K562 (cell line): ENCODE measurements at regions not wholly inside any gene's neighbourhood (a gene's known extent, or its start where the extent isn't known, plus 50 kb on each side); places are given as distances from the start of the nearest gene placed in this dataset.

Experiments
- ATAC-seq: fragments of 200-7000 bp; cut with Tn5 transposase; 3 replicates; pipeline ENCODE4 v1.9.1; 2020; ENCODE audit warnings: moderate library complexity
- BruUV-seq: library from RNA; stranded (reverse); fragments of 400-500 nt; replicated peaks from 2 replicates; lab custom pipeline; 2021; lab: Mats Ljungman, UMichigan
- CTCF ChIA-PET: fragments of 300-600 bp; formaldehyde crosslinking; extraction: SDS; loops from one replicate; lab custom pipeline; 2021; ENCODE audit warnings: low intra/inter-chr PET ratio; lab: Yijun Ruan, JAX
- POLR2A ChIA-PET: fragments of 300-600, 350-650 bp; sonication (Branson Sonifier 250); formaldehyde crosslinking; extraction: SDS; loops from one replicate; lab custom pipeline; 2021; ENCODE audit warnings: antibody characterized with exemption, inconsistent platforms; lab: Yijun Ruan, JAX
- DNase-seq, 4 experiments: peaks; one replicate each; pipeline versions ENCODE4 v3.0.0 to v3.0.0-alpha.2; 2011 to 2018; ENCODE audit warnings: low spot score in 3 of 4, mixed read lengths in 3 of 4; ENCODE audit errors: extremely low read depth in 1 of 4
- FAIRE-seq: peaks from 2 replicates; lab custom pipeline; 2011; peaks lifted over from hg19 to GRCh38; lab: Jason Lieb, UNC
- H2AFZ ChIP-seq: 2 replicates; pipeline ENCODE4 v1.6.0; 2011; ENCODE audit warnings: low read depth, low read length, control low read depth, inconsistent platforms
- H3K27ac ChIP-seq: fragments of 200-600 bp; 3 replicates; pipeline ENCODE4 v1.8.0; 2011; ENCODE audit warnings: low read depth, mild to moderate bottlenecking, control low read depth, inconsistent platforms, low read length, moderate library complexity, mixed read lengths; ENCODE audit errors: extremely low read depth
- H3K27me3 ChIP-seq, 2 experiments: fragments of 300-600 bp in 1 of 2; 2 replicates in 1 of 2; 3 replicates in 1 of 2; pipeline versions ENCODE4 v1.6.0 to v1.8.0; 2011; ENCODE audit warnings: inconsistent platforms in 2 of 2, low read length in 2 of 2, mild to moderate bottlenecking in 1 of 2, mixed read lengths in 1 of 2, moderate library complexity in 1 of 2; ENCODE audit not compliant: control insufficient read depth in 2 of 2, insufficient read depth in 2 of 2
- H3K36me3 ChIP-seq: fragments of 300-600 bp; 3 replicates; pipeline ENCODE4 v1.8.0; 2011; ENCODE audit warnings: mild to moderate bottlenecking, low read length, inconsistent platforms; ENCODE audit not compliant: control insufficient read depth, insufficient read depth
- H3K4me1 ChIP-seq, 2 experiments: fragments of 200-600 bp in 1 of 2; replicated peaks in 1 of 2; 2 replicates in 1 of 2; 3 replicates in 1 of 2; pipeline versions ENCODE4 v1.5.1 to v1.8.0; 2011; ENCODE audit warnings: inconsistent platforms in 2 of 2, low read length in 2 of 2, mild to moderate bottlenecking in 1 of 2, mixed read lengths in 1 of 2, moderate library complexity in 1 of 2; ENCODE audit not compliant: control insufficient read depth in 2 of 2, insufficient read depth in 2 of 2
- H3K4me2 ChIP-seq: 2 replicates; pipeline ENCODE4 v1.6.1; 2011; ENCODE audit warnings: low read length, control low read depth, inconsistent platforms, mixed read lengths; ENCODE audit not compliant: insufficient read depth
- H3K4me3 ChIP-seq: fragments of 200-600 bp; sonication (generic), shearing (Covaris generic); 2 replicates; pipeline ENCODE4 v1.5.1; 2016; ENCODE audit warnings: control low read depth, inconsistent platforms
- H3K79me2 ChIP-seq: fragments of 200-600 bp; 3 replicates; pipeline ENCODE4 v1.8.0; 2011; ENCODE audit warnings: low read length, inconsistent platforms; ENCODE audit not compliant: control insufficient read depth, insufficient read depth
- H3K9ac ChIP-seq, 2 experiments: 2 replicates each; pipeline versions ENCODE4 v1.6.0 to v1.6.1; 2011; ENCODE audit warnings: low read depth in 2 of 2, low read length in 2 of 2, control low read depth in 1 of 2, inconsistent platforms in 1 of 2, mild to moderate bottlenecking in 1 of 2, mixed read lengths in 1 of 2; ENCODE audit not compliant: insufficient read depth in 1 of 2
- H3K9me1 ChIP-seq: one replicate; pipeline ENCODE4 v1.6.0; 2011; ENCODE audit warnings: inconsistent platforms, mild to moderate bottlenecking, low read length, moderate library complexity; ENCODE audit not compliant: control insufficient read depth, insufficient read depth
- H3K9me3 ChIP-seq: replicated peaks from 2 replicates; pipeline ENCODE4 v1.5.1; 2011; ENCODE audit warnings: low read depth, low read length, inconsistent platforms; ENCODE audit not compliant: control insufficient read depth, insufficient read depth
- H4K20me1 ChIP-seq: replicated peaks from 2 replicates; pipeline ENCODE4 v1.6.1; 2011; ENCODE audit warnings: low read length, inconsistent platforms, mixed read lengths; ENCODE audit not compliant: control insufficient read depth, insufficient read depth
- CBX5 ChIP-seq: IDR thresholded peaks from 2 replicates; pipeline ENCODE4 v1.6.1; 2014; ENCODE audit warnings: low read depth, borderline replicate concordance
- CXXC5 ChIP-seq: fragments of 250-450 bp; sonication (Bioruptor Pico); IDR thresholded peaks from 2 replicates; pipeline ENCODE4 v1.8.0; 2022; ENCODE audit warnings: inconsistent platforms, mild to moderate bottlenecking, moderate library complexity
- FOS ChIP-seq: IDR thresholded peaks from 3 replicates; pipeline ENCODE4 v1.6.1; 2011; ENCODE audit not compliant: insufficient read length; ENCODE audit errors: extremely low read depth
- KAT7 ChIP-seq: sonication (generic); formaldehyde crosslinking; IDR thresholded peaks from 2 replicates; pipeline ENCODE4 v1.8.0; 2022; ENCODE audit warnings: missing genetic modification reagents, mild to moderate bottlenecking, borderline replicate concordance
- MECOM ChIP-seq: fragments of 250-450 bp; sonication (Bioruptor Pico); IDR thresholded peaks from 2 replicates; pipeline ENCODE4 v1.8.0; 2022; ENCODE audit warnings: inconsistent platforms
- MGA ChIP-seq: fragments of 450-650 bp; IDR thresholded peaks from 2 replicates; pipeline ENCODE4 v1.6.1; 2016; ENCODE audit warnings: mild to moderate bottlenecking, moderate library complexity
- POLR2AphosphoS2 ChIP-seq: IDR thresholded peaks from 2 replicates; pipeline ENCODE4 v1.6.1; 2012; ENCODE audit warnings: low read length, improper control_type of control experiment
- RAD21 ChIP-seq, 2 experiments: fragments of 250-450 bp in 1 of 2; fragments of 450-650 bp in 1 of 2; sonication (Bioruptor Pico) in 1 of 2; formaldehyde crosslinking in 1 of 2; IDR thresholded peaks in 1 of 2; conservative IDR thresholded peaks in 1 of 2; 2 replicates each; pipeline versions ENCODE4 v1.4.0 to v1.8.0; 2020 to 2022; ENCODE audit warnings: mild to moderate bottlenecking in 2 of 2, moderate library complexity in 1 of 2
- WGBS: fragments of 100-300 bp; shearing (Covaris generic); methylation state at CpG from one replicate; pipeline ENCODE4 v1.1.6; 2016; ENCODE audit warnings: low coverage, mixed read lengths; ENCODE audit not compliant: insufficient coverage; ENCODE audit errors: missing lambda C conversion rate; 5-methylcytosine and 5-hydroxymethylcytosine counted together
- in situ Hi-C: fragments of 300-500 bp; cut with MboI; formaldehyde crosslinking; loops from 4 replicates; pipeline ENCODE4 v1.15.0; 2018; ENCODE audit warnings: inconsistent platforms, mixed read lengths
- intact Hi-C: fragments of 100-400 bp; cut with micrococcal nuclease; formaldehyde crosslinking; loops from 2 replicates; pipeline ENCODE4 v1.14.2; 2022

GRCh38 chrX:77396781-77397180, 50.4 kb upstream of the FGF16 start:
- CTCF ChIA-PET, result no interaction called here
- FAIRE-seq, result no peak
- WGBS, result 8% methylated on average over 2 of the region's 2 CpGs

More at GRCh38 chrX:77396781-77397180, 50.4 kb upstream of the FGF16 start:
- no TSS peak for BruUV-seq
- TF ChIP-seq MGA, result no peak
- no peak for TF ChIP-seq CXXC5 (CRISPR knock-in tag)
- TF ChIP-seq CBX5, result no peak
- TF ChIP-seq FOS, result no peak
- no peak for TF ChIP-seq RAD21 (CRISPR knock-in tag; conservative IDR thresholded peaks at IDR 0.05 in 1 of 2, IDR thresholded peaks at IDR 0.05 in 1 of 2)
- TF ChIP-seq POLR2AphosphoS2, result no peak
- no peak for TF ChIP-seq KAT7 (CRISPR knock-in tag)
- no peak for TF ChIP-seq MECOM (CRISPR knock-in tag)
- intact Hi-C loops (no loop called here), in situ Hi-C loops (no loop called here)
- no peak overlapping the region for H3K27ac ChIP-seq
- no peak for ATAC-seq
- H3K9me3 ChIP-seq, result no peaks in the 10 kb centered on the region
- H3K36me3 ChIP-seq, result no peaks in the 10 kb centered on the region
- no peaks in the 10 kb centered on the region for H4K20me1 ChIP-seq
- DNase-seq, result no peak
- no peak overlapping the region for H3K9ac ChIP-seq
- no peak overlapping the region for H3K4me3 ChIP-seq
- no peaks in the 10 kb centered on the region for H3K27me3 ChIP-seq
- POLR2A ChIA-PET, result no interaction called here
- no peak overlapping the region for H3K4me2 ChIP-seq
- H3K79me2 ChIP-seq, result no peaks in the 10 kb centered on the region
- H2AFZ ChIP-seq, result no peak overlapping the region
- H3K4me1 ChIP-seq, result no peaks in the 10 kb centered on the region
- no peaks in the 10 kb centered on the region for H3K9me1 ChIP-seq
